ENCODE measurements at regions not wholly inside any gene's neighbourhood (a gene's known extent, or its start where the extent isn't known, plus 50 kb on each side); places are given as distances from the start of the nearest gene placed in this dataset.
"Not testable (repeated sequence)": the region's sequence is repeated elsewhere in the genome, so short reads cannot be mapped to it uniquely, and the experiment has no call there.

GRCh38 chr12:68435816-68436215, 103.7 kb upstream of the MDM1 start:
- in situ Hi-C loops (cut with MboI; ENCODE audit: low sequenced_read_pairs, unreplicated experiment): no loop called here
- DNase-seq (ENCODE audit: low spot score): no peak

GRCh38 chr12:68438601-68439000, 106.4 kb upstream of the MDM1 start:
- no peak for TF ChIP-seq CTCF (IDR thresholded peaks at IDR 0.05; ENCODE audit: borderline replicate concordance, control extremely low read depth, extremely low read depth, insufficient read depth, missing control alignments)
- DNase-seq (ENCODE audit: low spot score): no peak
- in situ Hi-C loops (cut with MboI; ENCODE audit: low sequenced_read_pairs, unreplicated experiment): no loop called here

More at GRCh38 chr12:68435816-68436215, 103.7 kb upstream of the MDM1 start:
- no peak for TF ChIP-seq CTCF (IDR thresholded peaks at IDR 0.05; ENCODE audit: borderline replicate concordance, control extremely low read depth, extremely low read depth, insufficient read depth, missing control alignments)

- no peak for DNase-seq (ENCODE audit: low spot score)
- in situ Hi-C loops (cut with MboI; ENCODE audit: low sequenced_read_pairs, unreplicated experiment): no loop called here
Observed at GRCh38 chr12:68439368-68440045, 107.3 kb upstream of the MDM1 start.

GRCh38 chr12:68440068-68440581, 108.0 kb upstream of the MDM1 start:
- DNase-seq (ENCODE audit: low spot score): no peak
- no peak for TF ChIP-seq CTCF (IDR thresholded peaks at IDR 0.05; ENCODE audit: borderline replicate concordance, control extremely low read depth, extremely low read depth, insufficient read depth, missing control alignments)
- in situ Hi-C loops (cut with MboI; ENCODE audit: low sequenced_read_pairs, unreplicated experiment): no loop called here

More at GRCh38 chr12:68439368-68440045, 107.3 kb upstream of the MDM1 start:
- no peak for TF ChIP-seq CTCF (IDR thresholded peaks at IDR 0.05; ENCODE audit: borderline replicate concordance, control extremely low read depth, extremely low read depth, insufficient read depth, missing control alignments)

GRCh38 chr12:68441167-68441566, 109.0 kb upstream of the MDM1 start:
- TF ChIP-seq CTCF (IDR thresholded peaks at IDR 0.05; ENCODE audit: borderline replicate concordance, control extremely low read depth, extremely low read depth, insufficient read depth, missing control alignments): no peak
- no peak for DNase-seq (ENCODE audit: low spot score)
- in situ Hi-C loops (cut with MboI; ENCODE audit: low sequenced_read_pairs, unreplicated experiment): no loop called here

- DNase-seq (ENCODE audit: low spot score); in situ Hi-C loops (cut with MboI; ENCODE audit: low sequenced_read_pairs, unreplicated experiment): not testable (repeated sequence)
Observed at GRCh38 chr12:68442353-68442972, 110.3 kb upstream of the MDM1 start.

- in situ Hi-C loops (cut with MboI; ENCODE audit: low sequenced_read_pairs, unreplicated experiment); DNase-seq (ENCODE audit: low spot score): not testable (repeated sequence)
Observed at GRCh38 chr12:68443695-68444094, 111.5 kb upstream of the MDM1 start.

Measured in GM13976 (cell line).